ENCODE measurements at regions not wholly inside any gene's neighbourhood (a gene's known extent, or its start where the extent isn't known, plus 50 kb on each side); places are given as distances from the start of the nearest gene placed in this dataset.
"Not testable (repeated sequence)": the region's sequence is repeated elsewhere in the genome, so short reads cannot be mapped to it uniquely, and the experiment has no call there.

DNA sequence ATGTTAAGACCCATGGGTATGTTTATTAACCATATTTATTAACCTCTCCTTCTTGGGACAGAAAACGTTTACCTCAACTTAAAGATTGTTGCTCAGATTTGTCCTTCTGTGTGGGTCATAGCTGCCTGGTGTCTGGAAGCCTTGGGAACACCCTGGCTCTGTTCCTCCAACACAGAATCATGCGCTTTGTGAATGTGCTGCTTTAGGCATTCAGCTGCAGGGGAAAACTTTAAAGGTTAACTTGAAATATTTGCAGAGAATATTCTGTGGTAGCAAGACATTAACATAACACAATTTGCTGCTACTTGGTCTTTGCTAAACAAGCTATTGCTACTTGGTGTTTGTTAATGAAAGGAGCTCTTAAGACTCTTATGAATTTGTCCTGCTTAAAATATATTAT, 50.5 kb upstream of the THOC3 start:
- not testable (repeated sequence) for DNase-seq

DNA sequence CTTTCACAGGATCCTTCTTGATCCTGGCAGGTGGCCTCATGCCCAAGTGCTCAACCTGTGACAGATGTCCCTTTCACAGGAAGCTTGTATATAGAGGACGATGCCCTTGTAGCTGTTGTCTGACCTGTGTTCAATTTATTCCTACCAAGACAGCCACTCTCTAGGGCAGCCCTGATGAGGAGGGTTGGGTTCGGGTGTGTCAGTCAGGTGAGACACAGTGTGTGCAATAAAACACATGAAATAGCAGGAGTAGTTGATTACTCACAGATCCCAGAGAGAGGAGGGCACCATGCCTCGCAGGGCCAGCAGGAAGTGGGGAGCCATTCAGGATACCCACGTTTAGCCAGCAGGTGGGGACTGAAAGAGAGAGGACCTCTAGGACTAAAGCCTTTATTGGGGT, 52.7 kb upstream of the THOC3 start:
- DNase-seq = not testable (repeated sequence)

DNA sequence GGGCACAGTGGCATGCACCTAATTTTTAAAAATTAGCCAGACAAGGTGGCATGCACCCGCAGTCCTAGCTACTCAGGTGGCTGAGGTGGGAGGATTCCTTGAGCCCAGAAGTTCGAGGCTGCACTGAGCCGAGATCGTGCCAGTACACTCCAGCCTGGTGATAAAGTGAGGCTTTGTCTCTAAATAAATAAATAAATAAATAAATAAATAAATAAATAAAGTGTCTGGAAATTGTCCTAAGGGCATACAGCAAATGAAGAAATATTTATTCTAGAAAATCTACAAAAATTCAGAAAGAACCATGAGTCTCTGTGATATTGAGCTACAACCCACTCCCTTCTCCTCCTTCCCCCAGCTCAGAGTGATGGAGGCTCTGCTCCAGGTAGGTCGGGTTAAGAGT, 55.4 kb upstream of the THOC3 start:
- not testable (repeated sequence) for DNase-seq

DNA sequence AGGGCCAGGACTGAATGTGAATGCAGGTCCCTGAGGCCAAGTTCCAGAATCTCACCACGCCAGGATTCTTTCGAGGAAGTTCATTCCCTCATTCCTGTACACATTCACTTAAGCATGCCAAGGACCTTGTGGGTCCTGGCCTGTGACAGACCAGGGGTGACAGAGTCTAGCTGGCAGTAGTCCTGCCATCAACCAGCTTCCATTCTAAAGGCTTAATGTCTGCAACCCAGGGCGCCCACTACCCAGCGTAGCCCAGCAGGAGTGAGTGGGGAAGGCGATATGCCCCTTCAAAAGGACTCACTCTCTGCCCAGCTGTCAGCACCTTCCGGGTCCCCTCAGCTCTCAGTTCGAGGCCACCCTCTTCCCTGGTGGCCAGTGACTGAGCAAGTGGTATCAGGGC, 61.3 kb upstream of the THOC3 start:
- DNase-seq = not testable (repeated sequence)

- peak; percentile 46 for DNase-seq
Measured at GRCh38 chr5:176030361-176031117, 62.4 kb upstream of the THOC3 start.

DNA sequence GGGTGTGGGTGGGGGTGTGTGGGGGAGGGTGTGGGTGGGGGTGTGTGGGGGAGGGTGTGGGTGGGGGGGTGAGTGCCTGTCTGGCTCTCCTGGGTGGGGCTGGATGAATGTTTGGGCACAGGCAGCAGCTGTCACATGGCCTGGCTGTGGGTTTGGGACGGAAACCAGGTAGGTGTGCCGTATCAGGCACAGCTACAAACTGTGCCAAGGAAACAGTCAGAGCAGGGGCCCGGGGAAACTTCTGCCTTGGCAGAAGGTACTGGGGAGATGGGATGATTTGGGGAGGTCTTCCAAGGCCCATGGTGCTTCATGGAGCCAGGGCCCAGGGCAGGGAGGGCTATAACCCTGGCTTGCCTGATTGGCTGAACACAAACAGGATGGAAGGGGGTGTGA, 63.0 kb upstream of the THOC3 start:
- not testable (repeated sequence) for DNase-seq

DNA sequence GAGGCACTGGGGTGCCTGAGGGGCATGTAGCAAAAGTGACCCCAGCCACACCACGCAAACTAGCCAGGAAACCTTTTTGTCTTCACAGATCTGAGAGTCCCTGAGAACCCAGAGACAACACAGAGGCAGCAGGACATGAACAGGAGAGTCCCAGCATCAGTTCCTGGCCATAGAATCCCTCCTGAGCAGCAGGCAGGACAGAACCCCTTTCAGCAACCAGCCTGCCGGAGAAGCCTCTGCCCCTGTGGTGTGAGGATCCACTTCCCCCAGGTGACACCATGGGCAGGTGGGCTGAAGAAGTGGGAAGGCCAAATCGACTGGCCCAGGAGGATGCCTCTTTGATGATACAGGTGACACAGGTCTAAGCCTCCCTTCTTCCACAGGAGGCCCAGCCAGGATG, 65.1 kb upstream of the THOC3 start:
- DNase-seq = not testable (repeated sequence)

DNA sequence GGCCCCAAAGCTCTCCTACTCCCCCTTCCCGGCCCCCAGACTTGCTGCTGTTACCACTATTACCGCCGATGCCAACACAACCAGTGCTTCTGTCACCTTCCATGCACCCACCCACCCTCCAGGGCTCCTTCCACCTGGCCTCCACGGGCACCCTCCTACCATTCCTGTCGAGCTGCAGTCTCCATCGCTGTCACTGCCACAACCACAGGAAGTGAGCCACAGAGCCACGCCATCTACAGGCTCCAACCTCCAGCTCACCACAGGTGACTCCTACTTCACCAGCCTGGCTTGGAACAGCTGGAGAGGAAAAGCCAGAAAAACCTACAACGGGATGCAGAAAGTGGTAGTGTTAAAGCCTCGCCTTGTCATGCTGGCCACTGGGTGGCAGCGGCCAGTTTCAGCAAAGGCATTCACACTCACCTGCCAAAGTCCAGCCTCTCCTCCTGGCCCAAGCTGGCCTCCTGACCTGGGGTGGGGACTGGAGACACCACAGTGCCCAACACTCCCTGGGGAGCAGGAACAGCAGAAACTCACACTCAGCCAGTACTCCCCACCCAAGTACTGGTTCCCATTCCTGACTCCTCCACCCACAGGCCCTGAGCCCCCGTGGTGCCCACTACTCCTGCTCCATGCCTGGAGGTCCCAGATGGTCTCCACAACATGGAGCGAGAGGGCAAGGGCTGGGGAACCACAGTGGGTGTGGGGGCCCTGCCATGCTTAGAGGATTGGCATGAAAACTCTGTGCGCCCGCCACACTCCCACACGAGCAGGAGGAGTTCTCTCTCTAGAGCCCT, 66.5 kb upstream of the THOC3 start:
- peak; percentile 27 for DNase-seq

GRCh38 chr5:176035201-176035530, 67.1 kb upstream of the THOC3 start:
- not testable (repeated sequence) for DNase-seq

GRCh38 chr5:176035816-176036308, 67.7 kb upstream of the THOC3 start:
- not testable (repeated sequence) for DNase-seq

- DNase-seq = not testable (repeated sequence)
Measured at GRCh38 chr5:176036391-176036790, 68.3 kb upstream of the THOC3 start.

DNA sequence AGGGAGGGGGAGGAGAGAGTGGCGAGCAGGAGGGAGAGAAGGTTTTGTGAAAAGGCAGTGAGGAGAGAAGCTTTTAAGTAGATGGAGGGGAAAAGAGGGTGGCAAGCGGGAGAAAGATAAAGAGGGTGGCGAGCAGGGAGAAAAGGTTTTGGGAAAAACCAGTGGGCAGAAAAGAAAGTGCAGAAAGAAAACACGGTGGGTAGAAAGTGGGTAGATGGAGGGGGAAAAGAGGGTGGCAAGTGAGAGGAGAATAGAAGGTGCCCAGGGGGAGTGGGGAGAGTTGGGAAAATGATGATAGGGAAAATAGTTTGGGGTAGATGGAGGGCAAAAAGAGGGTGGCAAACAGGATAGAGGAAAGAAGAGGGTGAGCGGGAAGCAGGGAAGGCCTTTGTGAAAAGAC, 69.1 kb upstream of the THOC3 start:
- DNase-seq = not testable (repeated sequence)

- not testable (repeated sequence) for DNase-seq
Measured at GRCh38 chr5:176040105-176040801, 72.1 kb upstream of the THOC3 start.

- DNase-seq = not testable (repeated sequence)
Measured at GRCh38 chr5:176041248-176041994, 73.3 kb upstream of the THOC3 start.

DNA sequence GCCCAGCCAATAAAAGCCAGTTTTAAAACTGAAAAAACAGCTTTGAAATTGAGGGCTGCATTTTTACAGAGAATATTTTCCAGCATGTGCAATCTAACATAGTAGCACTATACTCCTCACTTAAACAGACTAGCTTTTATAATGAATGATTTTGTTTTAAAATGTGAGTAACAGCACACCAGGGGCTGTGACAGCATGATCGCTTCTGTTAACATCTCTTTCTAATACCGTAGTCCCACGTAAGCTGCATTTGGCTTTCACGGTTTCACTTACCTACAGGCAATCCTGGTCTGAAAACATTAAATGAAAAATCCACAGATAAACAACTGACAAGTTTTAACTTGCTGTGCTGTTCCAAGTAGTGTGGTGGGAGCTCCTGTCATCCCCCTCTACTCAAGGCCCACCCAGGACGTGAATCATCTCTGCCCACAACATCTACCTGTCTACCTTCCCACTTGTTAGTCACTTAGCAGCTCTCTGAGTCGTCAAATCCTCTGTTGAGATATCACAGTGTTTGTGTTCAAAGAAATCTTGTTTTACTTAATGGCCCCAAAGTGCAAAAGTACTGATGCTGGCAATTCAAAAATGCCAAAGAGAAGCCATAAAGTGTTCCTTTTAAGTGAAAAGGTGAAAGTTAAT, 74.0 kb upstream of the THOC3 start:
- DNase-seq = not testable (repeated sequence)

DNA sequence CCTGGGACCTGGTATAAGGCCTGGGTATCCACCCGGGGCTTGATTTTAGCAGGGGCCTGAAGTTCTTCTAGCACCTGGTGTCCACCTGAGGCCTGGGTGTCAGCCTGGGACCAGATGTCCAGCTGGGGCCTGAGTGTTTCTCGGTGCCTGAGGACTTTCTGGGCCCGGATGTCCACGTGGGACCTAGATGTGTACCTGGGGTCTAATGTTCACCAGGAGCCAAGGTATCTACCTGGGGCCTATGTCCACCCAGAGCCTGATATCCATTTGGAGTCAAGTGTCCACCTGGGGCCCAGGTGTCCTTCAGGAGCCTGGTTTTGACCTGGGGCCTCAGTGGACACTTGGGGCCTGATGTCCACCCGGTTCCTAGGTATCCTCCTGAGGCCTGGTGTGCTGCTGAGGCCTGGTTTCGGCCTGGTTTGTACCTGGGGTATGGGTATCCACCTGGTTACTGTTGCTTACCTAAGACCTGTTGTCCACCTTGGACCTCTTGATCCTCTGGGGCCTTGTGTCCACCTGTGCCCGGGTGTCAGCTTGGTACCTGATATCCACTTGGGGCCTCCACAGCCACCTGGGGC, 75.2 kb upstream of the THOC3 start:
- not testable (repeated sequence) for DNase-seq

DNA sequence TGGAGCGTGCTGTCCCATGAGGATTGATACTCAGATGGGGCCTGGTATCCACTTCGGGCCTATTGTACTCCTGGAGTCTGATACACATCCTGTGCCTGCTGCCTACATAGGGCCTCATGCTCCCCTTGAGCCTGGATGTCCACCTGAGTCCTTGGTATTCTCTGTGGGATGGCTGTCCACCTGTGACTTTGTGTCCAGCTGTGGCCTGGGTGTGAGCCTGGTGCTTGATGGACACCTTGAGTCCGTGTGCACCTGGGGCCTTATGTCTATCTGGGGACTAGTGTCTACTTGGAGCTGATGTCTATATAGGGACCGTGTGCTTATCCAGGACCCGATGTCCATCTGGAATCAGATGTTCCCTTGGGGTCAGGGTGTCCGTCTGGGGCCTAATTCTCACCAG, 75.9 kb upstream of the THOC3 start:
- not testable (repeated sequence) for DNase-seq

DNA sequence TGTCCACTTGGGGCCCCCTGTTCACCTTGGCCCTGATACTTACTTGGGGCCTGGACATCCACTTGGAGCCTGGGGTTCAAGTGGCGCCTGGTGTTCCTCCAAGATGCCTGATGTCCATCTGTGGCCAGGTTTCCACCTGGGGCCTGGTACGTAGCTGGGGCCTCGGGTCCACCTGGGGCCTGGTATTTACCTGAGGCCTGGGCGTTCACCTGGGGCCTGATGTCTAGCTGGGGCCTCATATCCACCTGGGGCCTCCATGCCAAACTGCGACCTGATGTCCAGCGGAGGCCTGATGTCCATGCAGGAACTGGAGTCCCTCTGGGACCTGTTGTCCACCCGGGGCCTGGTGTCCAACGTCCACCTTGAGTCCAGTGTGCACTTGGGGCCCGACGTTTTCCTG, 76.3 kb upstream of the THOC3 start:
- not testable (repeated sequence) for DNase-seq

DNA sequence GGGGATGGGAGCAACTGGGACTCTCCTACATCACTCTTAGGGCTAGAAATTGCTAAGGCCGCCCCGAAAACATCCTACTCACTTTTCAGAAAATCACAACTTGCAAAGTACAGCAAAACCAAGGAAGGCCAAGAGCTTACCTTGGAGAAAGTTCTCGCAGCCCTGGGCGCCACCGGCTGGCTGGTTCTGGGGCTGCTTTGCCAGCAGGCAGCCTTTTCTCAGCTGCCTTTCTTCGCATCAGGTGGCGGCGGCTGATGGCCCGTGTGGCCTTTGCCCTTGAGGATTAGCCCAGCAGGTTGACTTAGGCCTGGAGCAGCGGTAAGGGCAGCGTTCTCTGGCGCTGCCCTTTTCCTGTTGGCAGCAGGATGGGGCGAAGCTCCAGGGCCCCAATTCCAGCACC, 77.3 kb upstream of the THOC3 start:
- DNase-seq = peak; percentile 47

DNA sequence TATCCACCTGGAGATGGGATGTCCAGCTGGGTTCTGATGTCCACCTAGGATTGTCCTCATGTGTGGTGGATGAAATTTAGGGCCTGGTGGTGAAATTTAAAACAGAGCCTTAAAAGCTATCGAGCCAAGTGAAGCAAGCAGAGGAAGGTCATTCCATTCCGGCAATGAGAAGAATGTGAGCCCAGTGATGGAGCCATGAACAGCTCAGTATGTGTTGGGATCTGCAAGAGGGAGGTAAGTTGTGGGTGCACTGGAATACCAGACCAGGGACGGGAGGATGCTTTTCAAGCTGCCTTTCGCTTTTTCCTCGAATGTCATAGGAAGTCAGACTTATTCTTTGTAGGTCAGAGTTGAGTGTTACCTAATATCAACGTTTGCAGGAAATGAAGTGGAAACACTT, 80.6 kb upstream of the THOC3 start:
- DNase-seq = not testable (repeated sequence)

- peak; percentile 36 for DNase-seq
Measured at GRCh38 chr5:176060472-176061268, 92.6 kb upstream of the THOC3 start.

Data from CD4-positive, alpha-beta T cell treated with Interleukin-21 for 1 hour (primary cell).